UCSD-AML1 (cell line): ENCODE measurements at regions not wholly inside any gene's neighbourhood (a gene's known extent, or its start where the extent isn't known, plus 50 kb on each side); places are given as distances from the start of the nearest gene placed in this dataset.

Experiments used
- DNase-seq: peaks from one replicate; lab custom pipeline; 2025; ENCODE audit not compliant: unreplicated experiment; lab: John Stamatoyannopoulos, UW

- no peak for DNase-seq
Measured at GRCh38 chr2:67950018-67950417, 112.8 kb downstream of the C1D start.

- no peak for DNase-seq
Measured at GRCh38 chr2:67950919-67951318, 111.9 kb downstream of the C1D start.

- DNase-seq, result no peak
Measured at GRCh38 chr2:67952066-67952465, 110.7 kb downstream of the C1D start.

- DNase-seq, result no peak
Measured at GRCh38 chr2:67954093-67954748, 108.6 kb downstream of the C1D start.

GRCh38 chr2:67955748-67956603 lies 106.8 kb downstream of the C1D start:
- no peak for DNase-seq

- no peak for DNase-seq
Measured at GRCh38 chr2:67965246-67965645, 97.6 kb downstream of the C1D start.

DNA sequence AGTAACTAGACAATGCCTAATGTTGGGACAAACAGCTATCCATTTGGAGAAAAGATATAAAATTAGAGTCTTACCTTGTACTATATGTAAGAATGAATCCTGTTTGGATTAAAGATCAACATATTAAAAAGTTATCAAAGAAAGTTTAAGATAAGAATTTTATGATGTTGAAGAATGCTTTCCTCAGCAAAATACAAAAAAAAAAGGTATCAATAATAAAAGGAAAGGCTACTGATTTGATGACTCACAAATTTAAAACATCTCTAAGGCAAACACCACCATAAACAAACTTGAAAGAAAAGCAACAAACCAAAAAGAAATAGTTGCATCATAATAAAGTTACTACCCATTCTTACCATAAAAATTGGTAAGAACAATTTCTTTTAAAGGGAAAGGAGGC lies 92.7 kb downstream of the C1D start:
- no peak for DNase-seq

GRCh38 chr2:67970542-67970941 lies 92.3 kb downstream of the C1D start:
- DNase-seq, result no peak

GRCh38 chr2:67974559-67975430 lies 88.0 kb downstream of the C1D start:
- peak; percentile 12 for DNase-seq

DNA sequence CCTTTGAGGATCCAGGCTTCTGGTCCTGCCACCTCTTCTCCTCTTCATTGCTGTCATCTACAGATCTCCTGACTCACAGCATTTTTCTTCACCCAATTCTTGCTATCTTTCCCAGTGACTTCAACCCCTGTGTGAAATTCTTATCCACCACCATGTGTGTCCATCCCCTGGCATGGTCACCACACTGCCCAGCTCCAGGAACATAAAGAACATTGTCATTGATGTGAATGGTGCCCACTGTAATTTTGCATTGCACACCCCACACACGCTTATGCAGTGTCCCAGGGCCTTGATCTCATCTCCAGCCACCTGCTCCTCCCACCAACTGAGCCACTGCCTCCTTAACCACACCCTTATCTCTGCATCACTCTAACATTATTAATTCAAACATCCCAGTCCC lies 85.3 kb downstream of the C1D start:
- no peak for DNase-seq

DNA sequence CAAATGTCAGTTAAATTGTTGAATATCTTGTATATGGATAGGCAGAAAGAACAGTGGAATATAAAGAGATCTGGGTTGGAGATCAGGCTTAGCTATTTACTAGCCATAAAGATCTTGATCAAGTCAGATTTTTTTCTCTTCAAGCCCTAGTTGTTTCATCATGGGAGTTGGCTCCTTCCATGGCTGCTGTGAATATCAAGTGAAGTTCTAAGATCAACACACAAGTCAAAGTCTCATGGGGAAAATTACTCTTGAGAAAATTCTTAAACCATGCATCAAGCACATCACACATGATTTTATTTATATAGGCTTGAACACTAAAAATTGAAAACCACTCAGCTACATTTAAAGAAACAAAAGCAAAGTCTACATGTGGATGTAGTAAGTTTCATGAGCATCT lies 79.8 kb downstream of the C1D start:
- no peak for DNase-seq

GRCh38 chr2:67984600-67984999 lies 78.2 kb downstream of the C1D start:
- no peak for DNase-seq

DNA sequence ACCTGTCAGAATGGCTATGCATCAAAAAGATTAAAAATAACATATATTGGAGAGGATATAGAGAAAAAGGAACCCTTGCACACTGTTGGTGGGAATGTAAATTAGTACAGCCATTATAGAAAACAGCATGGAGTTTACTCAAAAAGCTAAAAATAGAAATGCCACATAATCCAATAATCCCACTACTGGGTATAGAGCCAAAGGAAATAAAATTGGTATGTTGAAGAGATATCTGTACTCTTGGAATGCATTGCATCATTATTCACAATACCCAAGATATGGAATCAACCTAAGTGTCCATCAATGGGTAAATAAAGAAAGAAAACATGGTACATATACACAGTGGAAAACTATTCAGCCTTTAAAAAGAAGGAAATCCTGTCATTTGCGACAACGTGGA lies 77.2 kb downstream of the C1D start:
- DNase-seq, result no peak

GRCh38 chr2:67986258-67986657 lies 76.5 kb downstream of the C1D start:
- DNase-seq, result no peak
